GM21737 (cell line): ENCODE measurements at regions not wholly inside any gene's neighbourhood (a gene's known extent, or its start where the extent isn't known, plus 50 kb on each side); places are given as distances from the start of the nearest gene placed in this dataset.
"Not testable (repeated sequence)": the region's sequence is repeated elsewhere in the genome, so short reads cannot be mapped to it uniquely, and the experiment has no call there.

Experiments used
- ATAC-seq: cut with Tn5 transposase; IDR thresholded peaks from one replicate; pipeline ENCODE4 v1.9.1; 2021; ENCODE audit warnings: mild to moderate bottlenecking, moderate library complexity; ENCODE audit not compliant: unreplicated experiment

DNA sequence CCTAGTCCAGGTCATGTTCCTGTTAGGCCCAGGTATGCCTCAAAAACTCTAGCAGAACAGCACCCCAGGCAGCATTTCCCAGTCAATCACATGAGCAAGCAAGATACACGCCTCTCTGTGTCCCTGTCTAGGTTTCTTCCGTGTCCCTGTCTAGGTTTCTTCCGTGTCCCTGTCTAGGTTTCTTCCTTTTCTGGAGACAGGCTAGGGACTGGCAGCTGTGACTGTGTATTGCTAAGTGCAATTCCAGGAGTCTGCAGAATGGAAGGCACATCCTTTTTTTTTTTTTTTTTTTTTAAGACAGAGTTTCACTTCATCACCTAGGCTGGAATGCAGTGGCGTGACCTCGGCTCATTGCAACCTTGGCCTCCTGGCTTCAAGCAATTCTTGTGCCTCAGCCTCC is 77.6 kb downstream of the SETD4 start:
- no peak for ATAC-seq

DNA sequence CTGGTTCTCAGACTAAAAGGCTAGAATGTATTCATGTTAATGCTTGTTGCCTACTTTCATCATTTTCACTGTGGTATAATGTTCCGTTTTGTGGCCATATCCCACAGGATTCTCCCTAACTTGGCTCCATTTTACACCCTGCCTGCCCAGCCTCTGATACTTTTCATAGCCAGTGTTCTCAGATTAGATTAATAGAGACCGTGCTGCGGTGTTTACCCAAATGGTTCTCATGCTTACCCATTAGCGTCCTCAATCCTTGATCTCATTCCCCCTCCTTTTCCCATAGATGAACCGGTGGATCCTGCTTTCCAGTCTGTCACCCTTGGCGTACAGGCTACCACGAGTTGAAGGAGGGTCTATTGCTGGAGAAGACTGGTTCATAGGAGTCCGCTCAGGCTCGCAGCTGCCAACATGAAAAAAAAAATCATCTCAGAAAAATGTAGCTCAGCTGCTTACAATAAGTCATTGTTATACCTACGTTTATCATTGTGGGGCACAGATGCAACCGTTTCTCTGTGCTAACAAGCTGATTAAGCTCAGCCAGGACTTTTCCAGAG is 78.7 kb downstream of the SETD4 start:
- no peak for ATAC-seq

DNA sequence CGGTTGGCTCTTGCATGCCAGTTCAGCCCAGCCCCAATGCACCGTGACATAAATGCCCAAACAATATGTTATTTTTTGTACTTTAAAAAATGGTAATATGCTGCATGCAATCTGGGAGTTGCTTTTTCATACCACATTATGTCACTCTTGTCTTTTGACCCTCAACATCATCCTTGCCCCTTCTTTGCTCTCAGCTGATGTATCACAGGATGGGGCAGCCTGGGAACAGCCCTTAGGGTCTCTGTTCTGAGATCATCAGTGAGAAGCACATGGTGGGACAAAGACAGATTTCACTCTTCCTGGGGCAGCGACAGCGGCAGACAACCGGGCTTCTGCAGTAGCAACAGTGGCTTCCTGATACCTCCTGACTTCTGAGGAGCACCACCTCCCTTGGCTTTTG is 79.5 kb downstream of the SETD4 start:
- ATAC-seq, result no peak

DNA sequence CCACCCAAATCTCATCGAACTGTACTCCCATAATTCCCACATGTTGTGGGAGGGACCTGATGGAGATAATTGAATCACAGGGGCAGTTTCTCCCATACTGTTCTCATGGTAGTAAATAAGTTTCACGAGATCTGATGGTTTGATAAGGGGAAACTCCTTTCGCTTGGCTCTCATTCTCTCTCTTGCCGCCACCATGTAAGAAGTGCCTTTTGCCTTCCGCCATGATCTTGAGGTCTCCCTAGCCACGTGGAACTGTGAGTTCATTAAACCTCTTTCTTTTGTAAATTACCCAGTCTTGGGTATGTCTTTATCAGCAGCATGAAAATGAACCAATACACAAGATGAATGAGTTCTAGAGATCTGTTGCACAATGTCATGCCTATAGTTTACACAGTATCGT is 82.5 kb downstream of the SETD4 start:
- not testable (repeated sequence) for ATAC-seq

DNA sequence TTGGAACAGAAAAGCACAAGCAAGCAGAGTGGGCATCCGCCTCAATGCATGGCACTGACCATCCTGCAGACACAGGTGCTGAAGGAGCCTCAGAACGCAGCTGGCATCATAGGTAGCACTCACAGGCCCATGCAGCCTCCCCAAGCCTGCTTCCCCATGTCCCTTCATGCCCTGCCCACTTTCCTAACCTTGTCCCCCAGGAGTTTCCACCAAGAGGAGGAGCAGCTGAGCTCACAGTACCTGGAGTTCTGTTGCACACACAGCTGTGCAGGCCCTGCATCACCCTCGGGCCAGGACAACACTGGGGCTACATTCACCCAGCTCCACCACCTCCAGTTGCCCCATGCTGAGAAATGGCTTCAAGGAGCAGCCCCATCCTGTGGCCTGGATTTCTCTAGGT is 83.4 kb downstream of the SETD4 start:
- ATAC-seq, result no peak

DNA sequence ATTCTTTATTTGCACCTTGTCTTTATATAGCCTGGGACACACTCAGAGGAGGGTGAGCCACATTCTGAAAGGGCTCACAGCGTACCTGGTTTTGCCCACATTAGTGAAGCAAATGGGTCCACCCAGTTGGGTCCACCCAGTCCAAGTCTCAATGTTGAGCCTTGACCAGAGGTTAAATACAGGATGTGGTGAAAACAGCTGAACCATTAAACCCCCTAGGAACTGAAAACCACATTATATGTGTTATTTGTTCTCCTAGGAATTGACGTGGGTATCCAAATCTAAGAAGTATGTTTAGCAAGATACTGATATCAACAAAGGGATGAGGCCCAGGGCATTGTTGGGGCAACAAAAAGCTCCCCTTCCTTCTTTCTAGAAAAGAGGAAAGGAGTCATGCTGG is 83.8 kb downstream of the SETD4 start:
- ATAC-seq, result no peak

DNA sequence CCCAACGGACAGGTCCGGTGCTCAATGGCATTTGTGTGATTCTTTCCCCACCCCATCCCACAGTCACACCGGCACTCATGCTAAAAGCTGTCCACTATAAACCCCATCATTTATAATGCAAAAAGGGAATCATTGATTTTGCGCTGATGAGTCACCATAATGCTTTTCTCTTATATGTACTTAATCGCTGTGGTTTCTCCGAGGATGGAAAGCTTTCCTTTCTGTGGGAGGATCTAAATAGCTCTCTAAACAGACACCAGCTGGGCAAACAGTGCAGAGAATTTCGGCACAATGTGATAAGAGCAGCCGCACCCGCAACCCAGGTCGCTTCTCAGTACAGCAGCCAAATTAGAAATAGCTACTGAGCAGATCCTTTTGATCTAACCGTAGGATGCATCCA is 85.6 kb downstream of the SETD4 start:
- ATAC-seq, result no peak

DNA sequence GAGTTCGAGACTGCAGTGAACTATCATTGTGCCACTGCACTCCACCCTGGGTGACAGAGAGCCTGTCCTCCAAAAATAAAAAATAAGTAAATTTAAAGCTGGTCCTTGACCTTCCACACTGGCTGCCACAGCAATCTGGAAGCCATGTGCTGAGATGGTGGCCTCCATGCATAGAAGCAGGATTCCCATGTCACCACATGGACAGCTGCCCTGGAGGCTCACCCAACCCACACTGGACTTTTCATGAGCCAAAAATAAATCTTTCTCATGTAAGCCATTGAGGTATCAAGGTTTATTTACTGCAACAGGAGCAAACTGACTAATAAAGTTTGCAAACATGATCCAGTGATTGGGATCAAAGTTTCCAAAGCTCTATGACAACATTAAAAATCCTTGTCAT is 88.5 kb downstream of the SETD4 start:
- ATAC-seq, result no peak

DNA sequence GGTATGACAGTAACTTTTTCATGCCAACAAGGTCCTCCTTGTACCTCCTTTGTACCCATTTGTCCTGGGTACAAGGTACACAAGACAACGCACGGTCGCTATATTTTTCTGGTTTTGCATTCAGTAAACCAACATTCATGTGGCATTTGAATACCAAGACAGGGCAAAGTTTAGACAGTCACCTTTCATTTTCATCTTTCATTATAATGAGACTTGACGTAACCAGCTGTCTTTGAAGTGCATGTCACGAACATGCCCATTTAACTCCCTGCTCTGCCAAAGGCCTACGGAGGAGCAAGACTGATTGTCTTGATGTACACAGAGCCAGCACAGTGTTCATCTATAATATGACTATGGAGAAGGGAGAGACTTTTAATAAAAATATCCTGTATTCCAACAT is 91.0 kb downstream of the SETD4 start:
- ATAC-seq, result no peak

DNA sequence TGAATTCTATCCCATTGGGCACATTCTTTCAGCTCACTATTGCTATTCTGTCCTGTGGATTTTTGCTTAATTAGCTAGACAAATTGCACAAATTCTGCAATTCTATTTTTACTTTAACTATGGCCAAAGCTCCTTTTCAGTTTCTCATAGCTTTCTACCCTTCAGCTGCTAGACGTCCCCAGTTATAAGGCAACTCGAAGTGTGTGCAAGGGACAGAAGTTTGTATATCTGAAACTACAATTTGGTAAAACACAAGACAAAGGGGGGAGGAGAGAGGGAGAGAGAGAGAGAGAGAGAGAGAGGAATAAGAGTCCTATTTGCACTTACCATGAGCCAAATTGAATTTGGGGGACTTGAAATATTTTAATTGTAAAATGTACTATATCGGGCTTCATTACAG is 91.8 kb downstream of the SETD4 start:
- no peak for ATAC-seq

DNA sequence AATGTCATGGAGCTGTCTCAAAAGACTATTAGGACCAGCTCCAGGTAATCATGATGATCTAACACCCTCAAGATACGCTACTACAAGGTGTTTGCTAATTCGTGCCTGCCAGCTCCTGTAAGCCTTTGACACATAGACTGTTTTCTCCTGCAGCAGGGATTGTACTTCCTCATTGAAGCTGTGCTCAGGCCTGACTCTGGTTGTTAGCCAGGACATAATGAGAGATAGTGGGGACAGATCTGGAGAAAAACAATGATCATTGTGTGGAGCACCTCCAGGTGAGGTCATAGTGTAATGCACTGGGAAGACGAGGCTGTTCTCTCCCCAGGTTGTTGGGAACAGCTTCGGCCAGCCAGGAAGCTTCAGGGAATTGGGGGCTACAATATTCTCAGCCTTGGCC is 94.6 kb downstream of the SETD4 start:
- ATAC-seq, result no peak

DNA sequence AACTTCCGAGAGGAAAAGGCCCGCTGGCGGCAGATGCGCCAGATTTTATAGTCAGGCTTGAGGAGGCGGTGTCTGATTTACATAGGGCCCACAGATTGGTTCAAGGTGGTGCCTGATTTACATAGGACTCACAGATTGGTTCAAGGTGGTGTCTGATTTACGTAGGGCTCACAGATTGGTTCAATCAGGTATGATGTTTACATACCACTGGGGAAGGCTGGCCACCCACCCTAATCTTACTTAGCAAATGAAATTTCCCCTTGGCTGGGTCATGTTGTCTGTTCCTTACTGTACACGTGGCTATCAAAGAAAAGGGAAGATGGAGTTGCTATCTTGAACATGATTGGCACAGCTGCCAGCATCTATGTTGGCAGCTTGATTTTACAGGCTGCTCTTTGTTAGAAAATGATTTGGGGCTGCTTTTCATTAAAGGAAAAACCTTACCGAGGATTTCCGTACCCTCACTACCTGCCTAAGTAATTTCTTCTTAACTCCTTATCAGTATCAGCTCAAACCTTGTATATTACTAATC is 96.3 kb downstream of the SETD4 start:
- no peak for ATAC-seq

DNA sequence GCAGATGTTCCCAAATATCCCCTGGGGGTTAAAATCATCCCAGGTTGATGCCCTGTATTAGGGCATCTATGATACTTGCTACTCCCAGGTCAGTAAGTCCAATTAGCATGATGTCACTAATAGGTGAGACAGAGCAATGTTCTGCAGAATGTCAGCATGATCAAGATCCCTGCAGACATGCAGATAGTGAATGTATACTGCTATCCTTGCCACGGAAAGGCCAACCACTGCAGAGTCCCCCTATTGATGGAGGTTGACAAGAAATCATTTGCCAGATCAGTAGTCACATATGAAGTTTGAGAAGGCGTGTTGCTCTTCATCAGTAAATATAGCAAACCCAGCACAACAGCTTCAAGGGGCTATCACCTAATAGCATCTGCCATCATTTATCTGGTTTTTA is 97.4 kb downstream of the SETD4 start:
- ATAC-seq, result no peak

DNA sequence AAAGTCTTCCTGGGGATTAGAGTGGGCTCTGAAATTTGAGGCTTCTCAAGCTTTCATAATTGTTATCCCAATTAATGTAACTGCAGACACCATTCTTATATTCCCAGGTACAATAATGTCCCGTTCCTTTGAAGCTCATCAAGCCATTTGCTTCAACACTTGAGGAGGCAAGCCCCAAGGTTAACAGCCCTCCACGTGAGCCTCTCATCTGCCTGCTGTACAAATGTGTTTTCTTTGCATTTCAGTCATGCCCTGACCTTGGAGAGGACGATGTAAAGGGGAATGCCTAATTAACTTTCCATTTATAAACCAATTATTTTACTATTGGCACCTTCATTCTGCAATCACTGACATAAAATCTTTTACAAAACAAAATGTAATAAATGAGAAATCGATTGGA is 106.3 kb downstream of the SETD4 start:
- no peak for ATAC-seq

DNA sequence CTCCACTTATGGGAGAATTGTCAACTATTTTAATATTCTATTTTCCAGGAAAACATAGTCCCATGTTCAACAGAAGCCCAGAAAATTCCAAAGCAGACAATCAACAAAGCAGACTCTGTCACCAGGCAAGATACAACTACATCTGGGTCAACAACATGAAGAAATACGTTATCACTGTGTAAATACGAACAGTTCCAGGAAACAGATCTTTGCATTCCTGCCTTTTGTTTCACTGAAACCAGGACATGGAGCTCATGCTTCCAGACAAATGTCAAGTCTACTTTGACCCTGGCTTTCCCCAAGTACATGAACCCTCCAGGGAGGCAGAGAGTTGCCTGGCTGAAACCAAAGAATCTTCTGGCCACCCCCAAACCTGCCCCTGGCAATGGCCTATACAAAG is 106.7 kb downstream of the SETD4 start:
- ATAC-seq, result no peak

DNA sequence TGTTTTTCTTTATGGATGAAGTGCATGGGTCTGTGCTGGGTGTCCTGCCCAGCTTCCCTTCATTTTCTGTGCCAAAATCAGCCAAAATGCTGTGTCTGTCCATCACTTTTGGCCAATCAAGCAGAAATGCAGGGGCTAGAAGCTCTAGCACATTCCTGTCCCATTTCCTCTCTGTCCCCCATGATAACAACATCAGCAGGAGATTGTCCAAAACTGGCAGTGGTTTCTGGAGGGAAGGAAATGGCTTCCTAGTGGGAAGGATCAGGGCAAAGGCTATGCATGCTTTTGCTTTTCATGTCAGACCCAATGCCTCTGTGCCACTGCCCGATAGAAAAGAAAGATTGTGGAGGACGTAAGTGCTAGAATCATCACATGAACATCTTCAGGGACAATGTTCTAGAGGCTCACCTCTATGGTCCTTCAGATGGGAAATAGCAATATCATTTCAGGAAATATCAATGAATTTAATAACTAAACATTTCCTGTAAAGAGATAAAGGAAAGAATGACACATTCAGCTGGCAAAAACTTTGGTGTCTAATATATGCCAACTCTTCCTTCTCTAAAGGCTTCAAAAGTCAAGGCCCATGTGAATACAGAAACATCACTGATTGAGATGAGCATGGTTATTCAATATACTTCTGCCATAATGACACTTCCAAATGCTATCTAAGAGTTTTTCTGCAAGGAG is 107.5 kb downstream of the SETD4 start:
- ATAC-seq, result no peak

DNA sequence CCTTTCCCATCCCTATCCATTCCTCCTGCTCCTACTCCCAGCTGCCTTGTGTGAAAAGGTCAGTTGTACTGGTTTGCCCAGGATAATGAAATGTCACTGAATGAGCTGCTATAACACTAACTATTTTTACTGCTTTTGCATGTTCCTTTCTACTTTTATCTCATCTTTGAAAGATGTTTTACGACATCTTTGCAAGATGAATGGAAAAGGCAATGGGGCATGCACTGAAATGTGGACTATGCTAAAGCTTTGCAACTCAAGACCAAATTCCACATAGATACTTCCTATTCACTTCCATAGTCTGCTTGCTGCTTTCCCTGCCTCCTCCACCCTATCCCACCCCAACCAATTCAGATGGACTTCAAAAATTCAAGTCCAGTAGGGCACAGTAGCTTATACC is 111.3 kb downstream of the SETD4 start:
- no peak for ATAC-seq

DNA sequence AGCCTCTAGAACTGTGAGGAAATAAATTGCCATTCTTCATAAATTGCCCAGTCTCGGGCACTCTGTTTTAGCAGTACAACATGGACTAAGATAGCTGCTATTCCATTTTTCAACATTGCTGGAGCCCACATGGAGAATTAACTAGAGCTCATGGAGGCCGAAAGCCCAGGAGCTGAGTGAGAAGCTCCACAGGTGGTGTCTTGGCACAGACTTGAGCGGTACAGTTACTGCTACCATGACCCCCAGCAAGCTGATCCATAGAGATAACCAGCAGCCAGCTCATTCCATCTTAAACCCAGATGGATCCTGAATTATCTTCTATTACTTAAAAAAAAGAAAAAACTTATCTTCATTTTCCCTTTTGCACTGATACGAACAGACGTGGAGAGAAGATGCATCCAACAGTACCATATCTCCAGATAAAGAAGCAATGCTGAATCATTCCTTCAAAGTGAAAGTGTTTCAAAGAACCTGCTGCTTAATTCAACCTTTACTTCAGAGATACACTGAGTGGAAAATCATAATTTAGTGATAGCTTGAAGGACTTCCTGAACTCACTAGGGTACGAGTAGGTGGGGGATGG is 115.1 kb downstream of the SETD4 start:
- ATAC-seq, result no peak

DNA sequence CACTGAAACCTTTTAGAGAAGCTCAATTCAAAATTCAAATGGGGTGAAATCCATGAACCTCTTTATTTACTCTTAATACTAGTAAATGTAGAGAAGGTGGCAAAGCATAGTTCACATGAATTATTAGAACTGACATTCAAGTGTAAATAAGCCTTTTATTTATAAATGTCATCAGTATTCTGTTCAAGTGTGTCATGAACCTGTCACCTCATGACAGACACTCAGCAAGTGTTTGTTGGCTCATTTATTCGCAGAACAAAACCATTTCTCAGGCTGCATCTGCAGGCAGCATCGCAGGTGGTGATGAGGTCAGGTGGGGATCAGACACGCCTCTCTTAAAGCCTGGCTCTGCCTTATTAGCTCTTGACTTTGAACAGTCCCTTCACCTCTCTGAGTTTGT is 116.6 kb downstream of the SETD4 start:
- ATAC-seq, result no peak

DNA sequence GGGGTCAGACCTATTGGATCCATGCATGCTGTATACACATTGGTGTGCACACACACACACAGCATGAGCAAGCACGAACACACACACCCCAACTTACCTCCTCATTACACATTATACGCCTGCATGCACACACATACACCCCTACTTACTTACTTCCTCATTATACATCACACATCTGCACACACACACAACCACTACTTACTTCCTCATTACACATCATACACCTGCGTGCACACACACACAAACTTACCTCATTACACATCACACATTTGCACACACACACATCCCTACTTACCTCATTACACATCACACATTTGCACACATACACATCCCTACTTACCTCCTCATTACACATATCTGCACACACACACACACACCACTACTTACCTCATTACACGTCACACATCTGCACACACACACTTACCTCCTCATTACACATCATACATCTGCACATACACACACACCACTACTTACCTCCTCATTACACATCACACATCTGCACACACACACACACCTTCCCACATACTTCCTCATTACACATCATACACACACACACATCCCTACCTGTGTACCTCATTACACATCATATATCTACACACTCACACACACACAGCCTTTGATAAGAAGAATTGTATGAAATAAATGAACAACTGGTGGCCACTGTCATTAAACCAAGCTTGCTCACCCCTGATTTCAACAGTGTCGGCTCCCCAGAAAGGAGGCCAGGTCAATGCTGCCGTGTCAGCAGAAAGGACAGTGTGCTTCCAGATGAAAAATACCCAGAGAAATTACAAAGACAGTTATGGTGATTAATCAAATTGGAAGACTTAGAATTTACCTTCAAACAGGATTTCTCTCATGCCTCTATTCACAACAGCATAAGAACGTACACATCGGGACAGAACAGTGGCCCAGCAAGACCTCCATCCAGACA is 117.8 kb downstream of the SETD4 start:
- ATAC-seq, result no peak
